ENCODE measurements at regions not wholly inside any gene's neighbourhood (a gene's known extent, or its start where the extent isn't known, plus 50 kb on each side); places are given as distances from the start of the nearest gene placed in this dataset.
"Not testable (repeated sequence)": the region's sequence is repeated elsewhere in the genome, so short reads cannot be mapped to it uniquely, and the experiment has no call there.

DNA sequence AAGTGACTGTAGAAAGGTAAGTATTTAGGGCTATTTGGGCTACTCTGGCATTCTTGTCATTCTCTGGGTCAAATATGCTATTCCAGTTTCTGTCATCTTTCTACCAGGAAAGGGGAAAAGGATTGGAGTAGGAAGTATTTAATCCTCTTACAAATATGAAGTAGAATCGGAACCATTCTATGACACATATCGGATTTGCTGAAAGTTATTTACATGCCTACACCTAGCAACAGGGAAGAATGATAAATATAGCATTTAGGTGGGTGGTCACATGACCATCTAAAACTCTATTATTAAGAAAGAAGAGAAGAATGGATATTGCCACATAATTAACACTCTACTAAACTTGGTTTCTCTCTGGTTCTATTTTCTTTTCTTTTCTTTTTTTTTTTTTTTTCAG lies 1353.1 kb downstream of the ZPLD1 start:
- no peak for DNase-seq (ENCODE audit: low read depth)

- no peak for DNase-seq (ENCODE audit: low read depth)
These were observed 1357.1 kb downstream of the ZPLD1 start for GRCh38 chr3:103791786-103792515.

- DNase-seq (ENCODE audit: low read depth), result no peak
These were observed 1359.8 kb downstream of the ZPLD1 start for GRCh38 chr3:103794656-103795055.

- DNase-seq (ENCODE audit: low read depth), result no peak
These were observed 1361.3 kb downstream of the ZPLD1 start for GRCh38 chr3:103796068-103796467.

DNA sequence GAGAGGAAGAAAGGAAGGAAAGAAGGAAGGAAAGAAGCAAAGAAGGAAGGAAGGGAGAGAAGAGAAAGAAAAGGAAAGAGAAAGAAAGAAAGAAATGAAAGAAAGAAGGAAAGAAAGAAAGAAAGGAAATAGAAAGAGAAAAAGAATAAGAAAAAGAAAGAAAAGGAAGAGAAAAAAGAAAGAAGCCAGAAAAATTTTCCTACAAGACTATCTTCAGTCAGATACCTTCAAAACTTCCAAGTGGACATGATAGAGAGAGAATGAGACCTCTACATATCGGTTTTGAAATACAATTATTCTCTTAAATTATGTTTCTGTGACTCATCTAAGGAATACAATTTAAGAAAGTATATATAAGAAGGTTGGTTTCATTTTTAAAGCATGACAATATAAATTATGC lies 1369.0 kb downstream of the ZPLD1 start:
- DNase-seq (ENCODE audit: low read depth), result no peak

DNA sequence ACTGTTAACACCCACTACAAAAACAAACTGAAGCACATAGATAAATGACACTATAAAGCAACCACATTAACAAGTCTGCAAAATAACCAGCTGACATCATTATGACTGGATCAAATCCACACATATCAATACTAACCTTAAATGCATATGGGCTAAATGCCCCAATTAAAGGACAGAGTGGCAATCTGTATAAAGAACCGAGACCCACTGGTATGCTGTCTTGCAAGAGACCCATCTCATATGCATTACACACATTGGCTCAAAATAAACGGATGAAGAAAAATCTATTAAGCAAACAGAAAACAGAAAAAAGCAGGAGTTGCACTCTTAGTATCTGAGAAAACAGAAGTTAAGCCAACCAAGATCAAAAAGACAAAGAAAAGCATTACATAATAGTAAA lies 1375.4 kb downstream of the ZPLD1 start:
- no peak for DNase-seq (ENCODE audit: low read depth)

DNA sequence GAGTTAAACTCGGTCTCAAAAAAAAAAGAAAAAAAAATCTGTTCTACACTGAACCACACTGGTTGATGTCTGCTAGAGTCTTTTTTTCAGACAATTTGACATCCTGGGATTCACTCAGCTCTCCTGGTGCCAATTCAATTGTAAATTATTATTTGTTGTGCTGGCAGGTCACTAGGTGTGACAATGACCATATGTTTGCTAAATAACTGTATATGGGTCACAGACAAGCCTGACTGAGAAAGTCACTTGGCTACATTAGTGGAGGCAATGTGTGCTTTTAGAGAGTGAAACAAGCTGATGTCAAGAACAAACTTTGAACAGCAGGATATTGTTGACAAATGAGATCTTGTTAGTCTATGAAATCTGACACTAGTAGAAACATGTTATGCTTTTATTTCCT lies 1379.1 kb downstream of the ZPLD1 start:
- no peak for DNase-seq (ENCODE audit: low read depth)

- no peak for DNase-seq (ENCODE audit: low read depth)
These were observed 1383.6 kb downstream of the ZPLD1 start for GRCh38 chr3:103818398-103818797.

- DNase-seq (ENCODE audit: low read depth), result no peak
These were observed 1384.0 kb downstream of the ZPLD1 start for GRCh38 chr3:103818800-103819199.

- DNase-seq (ENCODE audit: low read depth), result no peak
These were observed 1390.8 kb downstream of the ZPLD1 start for GRCh38 chr3:103825586-103825985.

GRCh38 chr3:103829723-103830326 lies 1395.0 kb downstream of the ZPLD1 start:
- DNase-seq (ENCODE audit: low read depth), result no peak

- DNase-seq (ENCODE audit: low read depth), result no peak
These were observed 1412.6 kb downstream of the ZPLD1 start for GRCh38 chr3:103847081-103848062.

GRCh38 chr3:103851793-103852192 lies 1417.0 kb downstream of the ZPLD1 start:
- no peak for DNase-seq (ENCODE audit: low read depth)

DNA sequence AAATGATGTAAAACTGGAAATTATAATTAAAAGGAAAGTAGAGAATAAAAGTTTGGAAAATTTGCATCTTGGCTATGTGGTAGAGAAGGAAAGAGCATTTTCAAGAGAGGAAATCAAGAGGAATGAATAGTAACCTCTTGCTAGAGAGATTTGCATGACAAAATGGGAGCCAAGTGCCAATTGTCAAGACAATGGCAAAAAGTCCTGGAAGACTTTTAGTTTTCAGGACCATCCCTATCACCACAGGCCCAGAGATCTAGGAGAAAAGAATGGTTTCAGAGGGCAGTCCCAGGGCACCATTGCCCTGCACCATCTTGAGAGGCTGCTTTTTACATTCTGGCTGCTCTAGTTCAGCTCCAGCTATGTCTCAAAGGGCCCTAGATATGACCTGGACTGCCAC lies 1427.6 kb downstream of the ZPLD1 start:
- no peak for DNase-seq (ENCODE audit: low read depth)

DNA sequence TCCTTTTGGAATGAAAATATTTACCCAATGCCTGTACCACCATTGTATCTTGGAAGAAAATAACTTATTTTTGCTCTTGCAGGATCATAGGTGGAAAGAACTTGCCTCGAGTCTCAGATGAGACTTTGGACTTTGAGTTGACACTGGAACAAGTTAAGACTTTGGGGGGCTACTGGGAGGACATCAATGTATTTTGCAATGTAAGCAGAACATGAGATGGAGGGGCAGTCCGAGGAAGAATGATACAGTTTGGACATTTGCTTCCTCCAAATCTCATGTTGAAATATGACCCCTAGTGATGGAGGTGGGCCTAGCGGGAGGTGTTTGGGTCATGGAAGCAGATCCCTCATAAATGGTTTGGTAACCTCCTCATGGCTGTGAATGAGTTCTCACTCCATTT lies 1428.6 kb downstream of the ZPLD1 start:
- DNase-seq (ENCODE audit: low read depth), result no peak

- no peak for DNase-seq (ENCODE audit: low read depth)
These were observed 1431.3 kb downstream of the ZPLD1 start for GRCh38 chr3:103866113-103866512.

GRCh38 chr3:103873021-103873420 lies 1438.2 kb downstream of the ZPLD1 start:
- DNase-seq (ENCODE audit: low read depth), result no peak

DNA sequence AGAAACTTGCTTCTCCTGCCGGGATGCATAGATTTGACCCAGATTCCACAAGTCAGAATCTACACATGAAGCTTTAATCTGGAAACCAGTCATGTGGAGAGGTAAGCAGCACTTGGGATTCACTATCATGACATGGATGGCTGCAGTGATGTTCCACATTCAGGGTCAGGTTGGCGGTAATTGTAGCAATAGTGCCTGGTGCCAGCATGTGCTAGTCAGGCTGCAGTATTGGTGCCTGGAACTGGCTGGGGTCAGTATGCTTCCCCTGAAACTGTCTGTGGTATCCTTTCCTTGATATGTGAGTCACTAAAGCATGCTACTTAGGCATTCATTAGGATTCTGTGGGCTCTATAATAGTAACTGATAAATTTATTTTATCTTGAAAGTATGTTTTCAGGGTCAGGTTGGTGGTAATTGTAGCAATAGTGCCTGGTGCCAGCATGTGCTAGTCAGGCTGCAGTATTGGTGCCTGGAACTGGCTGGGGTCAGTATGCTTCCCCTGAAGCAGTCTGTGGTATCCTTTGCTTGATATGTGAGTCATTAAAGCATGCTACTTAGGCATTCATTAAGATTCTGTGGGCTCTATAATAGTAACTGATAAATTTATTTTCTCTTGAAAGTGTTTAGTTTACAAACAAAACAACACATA lies 1439.2 kb downstream of the ZPLD1 start:
- no peak for DNase-seq (ENCODE audit: low read depth)

GRCh38 chr3:103881809-103882208 lies 1447.0 kb downstream of the ZPLD1 start:
- not testable (repeated sequence) for DNase-seq (ENCODE audit: low read depth)

DNA sequence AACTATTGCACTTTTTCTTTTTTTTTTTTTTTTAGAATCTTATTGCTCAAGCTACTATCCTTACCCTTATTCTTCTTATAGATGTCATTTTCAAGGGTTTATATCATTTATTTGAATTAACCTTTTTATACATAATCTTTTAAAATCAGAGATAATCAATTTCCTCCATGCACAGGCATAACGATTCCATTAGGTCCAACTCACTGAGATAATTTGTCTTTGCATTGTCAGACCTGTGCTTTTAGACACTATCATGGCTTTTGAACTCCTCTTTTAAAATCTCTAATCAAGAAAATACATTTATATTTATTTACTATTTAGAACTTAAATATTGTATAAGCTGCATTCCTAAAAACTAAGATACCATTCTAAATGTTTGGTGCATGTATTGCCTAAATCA lies 1454.9 kb downstream of the ZPLD1 start:
- DNase-seq (ENCODE audit: low read depth), result no peak

DNA sequence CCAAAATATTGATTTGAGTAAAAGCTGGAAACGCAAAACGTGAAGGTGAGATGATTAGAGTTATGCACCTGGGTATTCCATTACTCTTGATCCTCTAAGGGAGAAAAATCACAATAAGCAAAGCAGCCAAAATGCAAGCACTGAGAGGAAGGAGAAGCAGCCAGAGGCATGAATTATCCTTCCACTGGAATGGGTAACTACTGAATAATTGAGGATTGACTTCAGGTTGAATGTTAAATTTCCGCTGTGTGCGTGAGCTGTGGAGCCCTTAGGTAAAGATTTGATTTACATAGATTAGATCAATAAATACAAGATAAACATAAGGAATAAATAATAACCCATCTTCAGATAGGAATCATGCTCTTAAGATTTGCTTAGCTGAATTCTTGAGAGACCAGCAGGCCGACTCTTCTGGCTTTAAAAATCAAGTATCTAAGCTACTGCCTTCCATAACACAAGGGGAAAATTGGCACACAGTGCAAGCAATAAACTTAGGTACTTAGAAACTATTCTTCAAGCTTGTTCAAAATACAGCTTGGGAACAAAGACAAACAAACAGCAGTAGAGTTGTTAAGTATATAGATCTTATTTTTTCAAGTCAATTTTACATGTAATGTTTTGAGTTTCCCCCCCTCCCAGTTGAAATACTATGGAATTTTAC lies 1459.5 kb downstream of the ZPLD1 start:
- DNase-seq (ENCODE audit: low read depth), result no peak

DNA sequence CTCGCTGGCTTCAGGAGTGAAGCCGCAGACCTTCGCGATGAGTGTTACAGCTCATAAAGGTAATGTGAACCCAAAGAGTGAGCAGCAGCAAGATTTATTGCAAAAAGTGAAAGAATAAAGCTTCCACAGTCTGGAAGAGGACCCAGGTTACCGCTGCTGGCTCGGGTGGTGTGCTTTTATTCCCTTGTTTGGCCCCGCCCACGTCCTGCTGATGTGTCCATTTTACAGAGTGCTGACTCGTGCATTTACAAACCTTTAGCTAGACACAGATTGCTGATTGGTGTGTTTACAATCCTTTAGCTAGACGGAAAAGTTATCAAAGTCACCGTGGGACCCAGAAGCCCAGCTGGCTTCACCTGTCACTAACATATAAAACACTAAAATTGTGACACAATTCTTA lies 1464.5 kb downstream of the ZPLD1 start:
- no peak for DNase-seq (ENCODE audit: low read depth)
